ENCODE measurements at regions not wholly inside any gene's neighbourhood (a gene's known extent, or its start where the extent isn't known, plus 50 kb on each side); places are given as distances from the start of the nearest gene placed in this dataset.

GRCh38 chr12:38984388-38984787, 79.0 kb upstream of the CPNE8 start:
- ATAC-seq (ENCODE audit: low FRiP score in 2 of 2) = no peak
- 85 to 97% methylated on average over 1 of the region's 1 CpG for WGBS, 2 donors
- H3K4me3 ChIP-seq = no peak overlapping the region
- peaks cover 0 to 14% (median 11%) of the 10 kb centered on the region in 4 donors for H3K9me3 ChIP-seq
- H3K27me3 ChIP-seq = no peaks in the 10 kb centered on the region
- DNase-seq = no peak
- no peak overlapping the region for H3K27ac ChIP-seq
- TF ChIP-seq POLR2A (IDR thresholded peaks at IDR 0.05) = no peak
- H3K36me3 ChIP-seq = no peaks in the 10 kb centered on the region
- H3K4me1 ChIP-seq = no peaks in the 10 kb centered on the region

GRCh38 chr12:38983117-38983571, 77.8 kb upstream of the CPNE8 start:
- WGBS, 2 donors = 84 to 85% methylated on average over 6 of the region's 6 CpGs

GRCh38 chr12:38977132-38977531, 71.7 kb upstream of the CPNE8 start:
- no peaks in the 10 kb centered on the region for H3K4me1 ChIP-seq
- DNase-seq (no peak), ATAC-seq (ENCODE audit: low FRiP score in 2 of 2) (no peak)
- no peak overlapping the region for H3K27ac ChIP-seq
- H3K9me3 ChIP-seq = no peaks in the 10 kb centered on the region
- H3K36me3 ChIP-seq = no peaks in the 10 kb centered on the region
- 45 to 49% methylated on average over 1 of the region's 1 CpG for WGBS, 2 donors
- TF ChIP-seq CTCF (IDR thresholded peaks at IDR 0.05) (no peak), POLR2AphosphoS5 (IDR thresholded peaks at IDR 0.05) (no peak), EP300 (IDR thresholded peaks at IDR 0.05) (no peak), POLR2A (IDR thresholded peaks at IDR 0.05) (no peak)
- H3K27me3 ChIP-seq = no peaks in the 10 kb centered on the region
- H3K4me3 ChIP-seq = no peak overlapping the region

More at GRCh38 chr12:38983117-38983571, 77.8 kb upstream of the CPNE8 start:
- H3K27me3 ChIP-seq = no peaks in the 10 kb centered on the region
- H3K4me3 ChIP-seq = no peak overlapping the region
- no peaks in the 10 kb centered on the region for H3K4me1 ChIP-seq
- H3K36me3 ChIP-seq = no peaks in the 10 kb centered on the region
- ATAC-seq (ENCODE audit: low FRiP score in 2 of 2) (no peak), DNase-seq (no peak)
- TF ChIP-seq EP300 (IDR thresholded peaks at IDR 0.05) = no peak
- H3K9me3 ChIP-seq = peaks cover 0 to 14% (median 11%) of the 10 kb centered on the region in 4 donors
- H3K27ac ChIP-seq = no peak overlapping the region

GRCh38 chr12:38969706-38970105, 64.3 kb upstream of the CPNE8 start:
- no peaks in the 10 kb centered on the region for H3K9me3 ChIP-seq
- TF ChIP-seq CTCF (IDR thresholded peaks at IDR 0.05) = no peak
- no peak for TF ChIP-seq POLR2A (IDR thresholded peaks at IDR 0.05)
- no peak for TF ChIP-seq POLR2AphosphoS5 (IDR thresholded peaks at IDR 0.05)
- H3K27me3 ChIP-seq = no peaks in the 10 kb centered on the region
- no peak overlapping the region for H3K4me3 ChIP-seq
- DNase-seq (no peak), ATAC-seq (ENCODE audit: low FRiP score in 2 of 2) (no peak)
- WGBS, 2 donors = 88 to 91% methylated on average over 2 of the region's 2 CpGs
- no peak overlapping the region for H3K27ac ChIP-seq
- no peaks in the 10 kb centered on the region for H3K4me1 ChIP-seq
- no peaks in the 10 kb centered on the region for H3K36me3 ChIP-seq

- ATAC-seq (ENCODE audit: low FRiP score in 2 of 2) = no peak
- Histone ChIP-seq H3K4me3 (no peak overlapping the region), H3K27ac (no peak overlapping the region), H3K36me3 (no peaks in the 10 kb centered on the region), H3K27me3 (no peaks in the 10 kb centered on the region), H3K4me1 (no peaks in the 10 kb centered on the region), H3K9me3 (no peaks in the 10 kb centered on the region)
- TF ChIP-seq EP300 (IDR thresholded peaks at IDR 0.05) = no peak
- no peak for TF ChIP-seq POLR2A (IDR thresholded peaks at IDR 0.05)
- TF ChIP-seq CTCF (IDR thresholded peaks at IDR 0.05) = no peak
- TF ChIP-seq POLR2AphosphoS5 (IDR thresholded peaks at IDR 0.05) = no peak
- DNase-seq = no peak
- WGBS, 2 donors = 90 to 91% methylated on average over 5 of the region's 5 CpGs
Observed at GRCh38 chr12:38961683-38962082, 56.3 kb upstream of the CPNE8 start.

GRCh38 chr12:38961012-38961411, 55.6 kb upstream of the CPNE8 start:
- 61 to 66% methylated on average over 1 of the region's 1 CpG for WGBS, 2 donors

More at GRCh38 chr12:38961012-38961411, 55.6 kb upstream of the CPNE8 start:
- H3K9me3 ChIP-seq = no peaks in the 10 kb centered on the region
- TF ChIP-seq EP300 (IDR thresholded peaks at IDR 0.05) (no peak), POLR2A (IDR thresholded peaks at IDR 0.05) (no peak), CTCF (IDR thresholded peaks at IDR 0.05) (no peak), POLR2AphosphoS5 (IDR thresholded peaks at IDR 0.05) (no peak)
- H3K27ac ChIP-seq = no peak overlapping the region
- no peaks in the 10 kb centered on the region for H3K27me3 ChIP-seq
- DNase-seq = no peak
- no peaks in the 10 kb centered on the region for H3K36me3 ChIP-seq
- H3K4me3 ChIP-seq = no peak overlapping the region
- H3K4me1 ChIP-seq = no peaks in the 10 kb centered on the region
- no peak for ATAC-seq (ENCODE audit: low FRiP score in 2 of 2)
